H1 (cell line): ENCODE measurements at regions not wholly inside any gene's neighbourhood (a gene's known extent, or its start where the extent isn't known, plus 50 kb on each side); places are given as distances from the start of the nearest gene placed in this dataset.

Source experiments
- CTCF ChIA-PET: fragments of 300-600 bp; sonication (Branson Sonifier 250); formaldehyde crosslinking; loops from one replicate; lab custom pipeline; 2021; ENCODE audit not compliant: partially characterized antibody; lab: Charles Lee
- POLR2A ChIA-PET: fragments of 300-600 bp; sonication (Branson Sonifier 250); formaldehyde crosslinking; loops from one replicate; lab custom pipeline; 2021; ENCODE audit warnings: inconsistent platforms; ENCODE audit not compliant: partially characterized antibody; lab: Charles Lee
- DNase-seq, 2 experiments: peaks; one replicate each; pipeline versions ENCODE4 v3.0.0 to v3.0.0-alpha.2; 2010 to 2022; ENCODE audit warnings: low spot score in 2 of 2, low read depth in 1 of 2, mixed read lengths in 1 of 2
- FAIRE-seq: peaks from 2 replicates; lab custom pipeline; 2011; peaks lifted over from hg19 to GRCh38; lab: Jason Lieb, UNC
- H2AFZ ChIP-seq: 2 replicates; pipeline ENCODE4 v1.8.1; 2012; ENCODE audit warnings: low read length, inconsistent platforms
- H2AK5ac ChIP-seq: 2 replicates; pipeline ENCODE4 v1.6.1; 2013; ENCODE audit warnings: low read depth, low read length
- H2BK120ac ChIP-seq: replicated peaks from 2 replicates; pipeline ENCODE3; 2013; ENCODE audit warnings: low read depth, low read length, inconsistent platforms
- H2BK12ac ChIP-seq: 2 replicates; pipeline ENCODE4 v1.6.1; 2013; ENCODE audit warnings: low read depth, low read length
- H2BK15ac ChIP-seq: 2 replicates; pipeline ENCODE4 v1.6.1; 2013; ENCODE audit warnings: low read length
- H2BK20ac ChIP-seq: 2 replicates; pipeline ENCODE4 v1.6.1; 2013; ENCODE audit warnings: low read length
- H2BK5ac ChIP-seq: 2 replicates; pipeline ENCODE4 v1.6.1; 2013; ENCODE audit warnings: low read depth, low read length
- H3K14ac ChIP-seq: 2 replicates; pipeline ENCODE4 v1.6.1; 2013; ENCODE audit warnings: inconsistent platforms; ENCODE audit not compliant: insufficient read length
- H3K18ac ChIP-seq: 2 replicates; pipeline ENCODE4 v1.6.1; 2013; ENCODE audit warnings: low read length; ENCODE audit errors: extremely low read depth
- H3K23ac ChIP-seq: 2 replicates; pipeline ENCODE4 v1.6.1; 2013; ENCODE audit warnings: inconsistent platforms; ENCODE audit not compliant: insufficient read length
- H3K23me2 ChIP-seq: 2 replicates; pipeline ENCODE4 v1.6.1; 2013; ENCODE audit warnings: low read depth, low read length
- H3K27ac ChIP-seq: 2 replicates; pipeline ENCODE4 v1.6.1; 2011; ENCODE audit warnings: low read depth, low read length, inconsistent platforms
- H3K27me3 ChIP-seq, 4 experiments: replicated peaks in 1 of 4; 1 replicate in 1 of 4; 2 replicates in 3 of 4; pipeline versions ENCODE4 v1.6.1 to v1.8.1; 2011 to 2013; ENCODE audit warnings: low read length in 3 of 4, mild to moderate bottlenecking in 3 of 4, inconsistent platforms in 2 of 4, mixed read lengths in 2 of 4, moderate library complexity in 1 of 4; ENCODE audit not compliant: control insufficient read depth in 3 of 4, insufficient read depth in 3 of 4; ENCODE audit errors: extremely low read depth in 1 of 4
- H3K36me3 ChIP-seq, 4 experiments: 2 replicates each; pipeline versions ENCODE4 v1.6.1 to v1.8.1; 2011 to 2013; ENCODE audit warnings: mild to moderate bottlenecking in 4 of 4, low read length in 3 of 4, moderate library complexity in 2 of 4, control low read depth in 1 of 4, inconsistent platforms in 1 of 4; ENCODE audit not compliant: insufficient read depth in 4 of 4, control insufficient read depth in 2 of 4
- H3K4ac ChIP-seq: replicated peaks from 2 replicates; pipeline ENCODE3; 2013; ENCODE audit warnings: low read length, low read depth, mixed read lengths, inconsistent platforms; ENCODE audit not compliant: insufficient read length
- H3K4me1 ChIP-seq, 4 experiments: replicated peaks in 1 of 4; 1 replicate in 1 of 4; 2 replicates in 3 of 4; pipeline versions ENCODE4 v1.6.1 to v1.8.1; 2011 to 2013; ENCODE audit warnings: low read length in 3 of 4, inconsistent platforms in 2 of 4, mixed read lengths in 1 of 4; ENCODE audit not compliant: insufficient read depth in 4 of 4, control insufficient read depth in 3 of 4
- H3K4me2 ChIP-seq, 2 experiments: 2 replicates each; pipeline versions ENCODE4 v1.6.1 to v1.8.1; 2011 to 2013; ENCODE audit warnings: low read depth in 2 of 2, low read length in 2 of 2, control low read depth in 1 of 2, inconsistent platforms in 1 of 2, mild to moderate bottlenecking in 1 of 2; ENCODE audit not compliant: insufficient read depth in 1 of 2
- H3K4me3 ChIP-seq, 4 experiments: fragments of 200-600, 300-600 bp in 1 of 4; sonication (generic), shearing (Covaris generic), sonication (Bioruptor Twin) in 1 of 4; 2 replicates each; pipeline versions ENCODE4 v1.5.1 to v1.8.1; 2011 to 2016; ENCODE audit warnings: low read length in 4 of 4, low read depth in 3 of 4, control low read depth in 2 of 4, inconsistent platforms in 2 of 4, mild to moderate bottlenecking in 2 of 4, mixed read lengths in 1 of 4, moderate library complexity in 1 of 4; ENCODE audit not compliant: insufficient read depth in 2 of 4; ENCODE audit errors: extremely low read depth in 1 of 4
- H3K56ac ChIP-seq: replicated peaks from 2 replicates; pipeline ENCODE3; 2013; ENCODE audit warnings: low read depth, mild to moderate bottlenecking, mixed read lengths, low read length, inconsistent platforms; ENCODE audit not compliant: insufficient read length
- H3K79me1 ChIP-seq: 2 replicates; pipeline ENCODE4 v1.6.1; 2013; ENCODE audit warnings: low read depth, low read length, control low read depth
- H3K79me2 ChIP-seq, 2 experiments: 2 replicates each; pipeline versions ENCODE4 v1.6.1 to v1.8.1; 2012 to 2013; ENCODE audit warnings: low read length in 2 of 2, mild to moderate bottlenecking in 2 of 2, inconsistent platforms in 1 of 2; ENCODE audit not compliant: insufficient read depth in 2 of 2, control insufficient read depth in 1 of 2
- H3K9ac ChIP-seq, 4 experiments: replicated peaks in 1 of 4; 1 replicate in 1 of 4; 2 replicates in 3 of 4; pipeline versions ENCODE4 v1.6.1 to v1.8.1; 2011 to 2013; ENCODE audit warnings: low read depth in 3 of 4, low read length in 3 of 4, control low read depth in 2 of 4, mild to moderate bottlenecking in 2 of 4, moderate library complexity in 2 of 4, inconsistent platforms in 1 of 4; ENCODE audit errors: extremely low read depth in 1 of 4
- H3K9me3 ChIP-seq, 2 experiments: 2 replicates each; pipeline versions ENCODE4 v1.6.1 to v1.8.1; 2012 to 2013; ENCODE audit warnings: mild to moderate bottlenecking in 2 of 2, moderate library complexity in 2 of 2, control low read depth in 1 of 2, inconsistent platforms in 1 of 2, low read depth in 1 of 2, low read length in 1 of 2, mixed read lengths in 1 of 2; ENCODE audit not compliant: insufficient read depth in 2 of 2
- H4K20me1 ChIP-seq, 2 experiments: replicated peaks in 1 of 2; 2 replicates each; pipeline versions ENCODE3 to v1.8.1; 2011 to 2013; ENCODE audit warnings: inconsistent platforms in 2 of 2, low read length in 2 of 2, mild to moderate bottlenecking in 1 of 2; ENCODE audit not compliant: insufficient read depth in 2 of 2, control insufficient read depth in 1 of 2
- H4K5ac ChIP-seq: 2 replicates; pipeline ENCODE4 v1.6.1; 2013; ENCODE audit warnings: low read length, low read depth, mixed read lengths, inconsistent platforms; ENCODE audit not compliant: insufficient read length
- H4K8ac ChIP-seq: 2 replicates; pipeline ENCODE4 v1.8.0; 2013; ENCODE audit warnings: mild to moderate bottlenecking, moderate library complexity, low read length, inconsistent platforms; ENCODE audit not compliant: insufficient read depth; ENCODE audit errors: extremely low read depth
- H4K91ac ChIP-seq: replicated peaks from 2 replicates; pipeline ENCODE3; 2013; ENCODE audit warnings: low read length, mixed read lengths, inconsistent platforms; ENCODE audit not compliant: insufficient read length
- BCL11A ChIP-seq, 2 experiments: IDR thresholded peaks; one replicate each; pipeline ENCODE4 v1.6.1; 2011; ENCODE audit warnings: low read depth in 2 of 2, low read length in 2 of 2, mild to moderate bottlenecking in 2 of 2
- CEBPB ChIP-seq: IDR thresholded peaks from 2 replicates; pipeline ENCODE4 v1.6.1; 2012; ENCODE audit warnings: low read depth, low read length
- EP300 ChIP-seq, 2 experiments: IDR thresholded peaks; 1 replicate in 1 of 2; 2 replicates in 1 of 2; pipeline ENCODE4 v1.6.1; 2011 to 2012; ENCODE audit warnings: low read depth in 2 of 2, low read length in 2 of 2, mild to moderate bottlenecking in 2 of 2, borderline replicate concordance in 1 of 2, inconsistent platforms in 1 of 2, moderate library complexity in 1 of 2
- GTF2F1 ChIP-seq: IDR thresholded peaks from 2 replicates; pipeline ENCODE4 v1.6.1; 2012; ENCODE audit warnings: low read depth, low read length, improper control_type of control experiment, borderline replicate concordance
- JUN ChIP-seq: IDR thresholded peaks from 2 replicates; pipeline ENCODE4 v1.6.1; 2011; ENCODE audit warnings: low read depth, mild to moderate bottlenecking, improper control_type of control experiment, low read length
- KDM4A ChIP-seq: IDR thresholded peaks from one replicate; pipeline ENCODE4 v1.7.1; 2012; ENCODE audit warnings: low read depth, mild to moderate bottlenecking, moderate library complexity, low read length, inconsistent platforms; ENCODE audit not compliant: severe bottlenecking
- SAP30 ChIP-seq: fragments of 300-600 bp; sonication (generic); IDR thresholded peaks from 2 replicates; pipeline ENCODE4 v1.7.1; 2012; ENCODE audit warnings: low read length, moderate library complexity, mild to moderate bottlenecking, inconsistent platforms; ENCODE audit not compliant: insufficient read depth, insufficient replicate concordance
- SRF ChIP-seq: IDR thresholded peaks from 2 replicates; pipeline ENCODE4 v1.6.1; 2011; ENCODE audit warnings: mild to moderate bottlenecking, low read depth, low read length, moderate library complexity
- TCF12 ChIP-seq: IDR thresholded peaks from 2 replicates; pipeline ENCODE4 v1.6.1; 2011; ENCODE audit warnings: low read depth, mild to moderate bottlenecking, low read length
- YY1 ChIP-seq: IDR thresholded peaks from 2 replicates; pipeline ENCODE4 v1.6.1; 2011; ENCODE audit warnings: low read depth, mild to moderate bottlenecking, low read length
- ZNF274 ChIP-seq: IDR thresholded peaks from 2 replicates; pipeline ENCODE4 v1.7.0; 2012; ENCODE audit warnings: low read length, borderline replicate concordance; ENCODE audit errors: extremely low read depth
- WGBS, 2 experiments: shearing (Covaris generic) in 1 of 2; methylation state at CpG; one replicate each; pipeline versions ENCODE4 v1.1.6 to v1.1.7; 2013 to 2015; ENCODE audit warnings: low lambda C conversion rate in 2 of 2, mixed read lengths in 2 of 2, inconsistent platforms in 1 of 2, low coverage in 1 of 2, missing lambda C conversion rate in 1 of 2; ENCODE audit not compliant: insufficient replicate concordance in 2 of 2, insufficient coverage in 1 of 2, insufficient read length in 1 of 2; ENCODE audit errors: extremely low coverage in 1 of 2, missing lambda C conversion rate in 1 of 2; 5-methylcytosine and 5-hydroxymethylcytosine counted together
- TF ChIP-seq, protein P1 (sequence below): IDR thresholded peaks from 2 replicates; pipeline ENCODE4 v1.6.1; 2012; ENCODE audit warnings: inconsistent platforms
- TF ChIP-seq, protein P2 (sequence below): IDR thresholded peaks from 2 replicates; pipeline ENCODE4 v1.6.1; 2011; ENCODE audit warnings: low read depth, mild to moderate bottlenecking, low read length; ENCODE audit not compliant: insufficient read depth

DNA sequence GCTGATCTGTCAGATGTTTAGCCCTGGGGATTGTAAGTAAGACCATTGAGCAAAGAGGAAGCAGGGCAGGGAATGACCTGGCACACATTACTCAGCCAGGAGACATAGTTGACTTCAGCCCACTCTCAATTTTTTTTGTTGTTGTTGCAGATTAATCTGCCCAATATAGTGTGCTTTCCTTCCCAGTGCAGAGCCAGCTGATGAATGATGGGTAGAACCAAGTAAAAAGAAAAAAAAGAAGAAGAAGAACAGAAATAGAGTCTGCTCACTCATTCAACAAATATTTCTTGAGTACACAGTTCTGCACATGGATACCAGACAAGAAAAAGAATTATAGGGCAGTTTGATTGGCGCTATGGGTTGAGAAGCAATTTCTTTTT lies 292.7 kb downstream of the ETS1 start:
- DNase-seq, result no peak

More for the DNA sequence above, 292.7 kb downstream of the ETS1 start:
- H3K4ac ChIP-seq, result no peak overlapping the region
- no peak overlapping the region for H2BK5ac ChIP-seq
- no peak overlapping the region for H3K18ac ChIP-seq
- H3K4me2 ChIP-seq, result no peak overlapping the region
- no peak overlapping the region for H4K91ac ChIP-seq
- H3K9me3 ChIP-seq, result no peaks in the 10 kb centered on the region
- no peak overlapping the region for H3K23ac ChIP-seq
- peaks cover 0 to 1% (median 0%) of the 10 kb centered on the region in 4 experiments; a peak in 1 of 7 replicates for H3K27me3 ChIP-seq
- no peaks in the 10 kb centered on the region for H4K20me1 ChIP-seq
- no peak overlapping the region for H4K8ac ChIP-seq
- no peak overlapping the region for H3K4me3 ChIP-seq
- no peak overlapping the region for H2BK20ac ChIP-seq
- no peak overlapping the region for H2AFZ ChIP-seq
- no peaks in the 10 kb centered on the region for H3K79me2 ChIP-seq
- 86% methylated on average over 1 of the region's 1 CpG; no CpG with 5 or more reads in 1 of the 2 experiments for WGBS, 2 experiments
- no peak for FAIRE-seq
- no peak overlapping the region for H3K14ac ChIP-seq
- no peaks in the 10 kb centered on the region for H3K36me3 ChIP-seq
- H2AK5ac ChIP-seq, result no peak overlapping the region
- CTCF ChIA-PET, result interaction anchor here (1.3 kb wide), 2 partner anchors 123 to 337 kb away, joined by 4 to 5 read pairs; no protein-coding TSS in a partner anchor
- no peak overlapping the region for H3K56ac ChIP-seq
- H3K9ac ChIP-seq, result no peak overlapping the region
- no peak overlapping the region for H2BK12ac ChIP-seq
- TF ChIP-seq ZNF274 (no peak), SRF (no peak), TCF12 (no peak), JUN (no peak), EP300 (IDR thresholded peaks at IDR 0.05; ENCODE audit: borderline replicate concordance in 1 of 2, low read depth in 2 of 2, low read length in 2 of 2) (no peak), YY1 (no peak), GTF2F1 (no peak), SAP30 (no peak), KDM4A (no peak), CEBPB (no peak), BCL11A (IDR thresholded peaks at IDR 0.05; ENCODE audit: low read depth in 2 of 2, low read length in 2 of 2) (no peak)
- TF ChIP-seq, protein P1, sequence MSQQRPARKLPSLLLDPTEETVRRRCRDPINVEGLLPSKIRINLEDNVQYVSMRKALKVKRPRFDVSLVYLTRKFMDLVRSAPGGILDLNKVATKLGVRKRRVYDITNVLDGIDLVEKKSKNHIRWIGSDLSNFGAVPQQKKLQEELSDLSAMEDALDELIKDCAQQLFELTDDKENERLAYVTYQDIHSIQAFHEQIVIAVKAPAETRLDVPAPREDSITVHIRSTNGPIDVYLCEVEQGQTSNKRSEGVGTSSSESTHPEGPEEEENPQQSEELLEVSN, result no peak
- TF ChIP-seq, protein P2, sequence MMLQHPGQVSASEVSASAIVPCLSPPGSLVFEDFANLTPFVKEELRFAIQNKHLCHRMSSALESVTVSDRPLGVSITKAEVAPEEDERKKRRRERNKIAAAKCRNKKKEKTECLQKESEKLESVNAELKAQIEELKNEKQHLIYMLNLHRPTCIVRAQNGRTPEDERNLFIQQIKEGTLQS, result no peak
- no peak overlapping the region for H2BK15ac ChIP-seq
- no peak overlapping the region for H3K27ac ChIP-seq
- POLR2A ChIA-PET, result no interaction called here
- H2BK120ac ChIP-seq, result no peak overlapping the region
- H4K5ac ChIP-seq, result no peak overlapping the region
- H3K79me1 ChIP-seq, result no peaks in the 10 kb centered on the region
- no peaks in the 10 kb centered on the region for H3K4me1 ChIP-seq
- H3K23me2 ChIP-seq, result no peaks in the 10 kb centered on the region
